ENCODE measurements at regions not wholly inside any gene's neighbourhood (a gene's known extent, or its start where the extent isn't known, plus 50 kb on each side); places are given as distances from the start of the nearest gene placed in this dataset.

DNA sequence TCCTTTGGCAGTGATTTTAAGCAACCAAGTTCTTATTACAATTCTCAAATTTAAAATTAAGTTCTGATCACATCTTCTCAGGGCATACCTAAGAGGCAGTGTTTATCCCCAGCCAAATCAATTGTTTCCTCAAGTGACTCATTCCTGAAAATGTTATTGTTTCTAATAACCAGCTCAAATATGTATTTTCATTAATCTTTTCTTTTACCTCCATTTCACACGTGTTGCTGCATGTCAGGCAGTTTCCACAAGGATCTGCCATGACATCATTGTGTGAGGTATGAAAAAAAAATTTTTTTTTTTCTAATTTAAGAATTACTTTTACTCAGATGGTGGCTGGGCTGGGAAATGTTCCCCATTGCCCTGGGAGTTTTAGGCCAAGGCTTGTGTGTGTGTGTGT lies 113.0 kb upstream of the NTRK2 start:
- no peak for TF ChIP-seq ZFX (IDR thresholded peaks at IDR 0.05; ENCODE audit: borderline replicate concordance)
- TF ChIP-seq, protein P1, sequence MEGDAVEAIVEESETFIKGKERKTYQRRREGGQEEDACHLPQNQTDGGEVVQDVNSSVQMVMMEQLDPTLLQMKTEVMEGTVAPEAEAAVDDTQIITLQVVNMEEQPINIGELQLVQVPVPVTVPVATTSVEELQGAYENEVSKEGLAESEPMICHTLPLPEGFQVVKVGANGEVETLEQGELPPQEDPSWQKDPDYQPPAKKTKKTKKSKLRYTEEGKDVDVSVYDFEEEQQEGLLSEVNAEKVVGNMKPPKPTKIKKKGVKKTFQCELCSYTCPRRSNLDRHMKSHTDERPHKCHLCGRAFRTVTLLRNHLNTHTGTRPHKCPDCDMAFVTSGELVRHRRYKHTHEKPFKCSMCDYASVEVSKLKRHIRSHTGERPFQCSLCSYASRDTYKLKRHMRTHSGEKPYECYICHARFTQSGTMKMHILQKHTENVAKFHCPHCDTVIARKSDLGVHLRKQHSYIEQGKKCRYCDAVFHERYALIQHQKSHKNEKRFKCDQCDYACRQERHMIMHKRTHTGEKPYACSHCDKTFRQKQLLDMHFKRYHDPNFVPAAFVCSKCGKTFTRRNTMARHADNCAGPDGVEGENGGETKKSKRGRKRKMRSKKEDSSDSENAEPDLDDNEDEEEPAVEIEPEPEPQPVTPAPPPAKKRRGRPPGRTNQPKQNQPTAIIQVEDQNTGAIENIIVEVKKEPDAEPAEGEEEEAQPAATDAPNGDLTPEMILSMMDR (IDR thresholded peaks at IDR 0.05): no peak
- H3K27ac ChIP-seq: no peak overlapping the region

DNA sequence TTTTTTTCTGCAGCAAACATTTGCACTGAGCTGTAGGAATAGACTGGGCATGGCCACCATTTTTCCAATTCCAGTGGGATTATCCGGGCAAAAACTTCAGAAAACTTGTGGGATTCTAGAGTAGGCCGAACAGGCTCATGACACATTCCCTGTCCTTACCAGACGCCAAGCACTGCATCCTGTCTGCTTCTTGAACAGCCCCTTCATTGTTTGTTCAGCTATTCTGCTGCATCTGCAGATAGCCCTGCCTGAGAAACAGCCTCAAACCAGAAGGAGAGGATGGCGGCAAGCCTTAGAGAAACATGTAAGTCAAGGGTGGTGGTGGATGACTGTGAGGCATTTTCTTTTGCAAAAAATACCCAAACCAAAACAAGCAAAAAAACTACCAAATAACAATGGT lies 111.8 kb upstream of the NTRK2 start:
- no peak overlapping the region for H3K27ac ChIP-seq
- no peak for TF ChIP-seq ZFX (IDR thresholded peaks at IDR 0.05; ENCODE audit: borderline replicate concordance)
- TF ChIP-seq, protein P1 (IDR thresholded peaks at IDR 0.05): no peak

DNA sequence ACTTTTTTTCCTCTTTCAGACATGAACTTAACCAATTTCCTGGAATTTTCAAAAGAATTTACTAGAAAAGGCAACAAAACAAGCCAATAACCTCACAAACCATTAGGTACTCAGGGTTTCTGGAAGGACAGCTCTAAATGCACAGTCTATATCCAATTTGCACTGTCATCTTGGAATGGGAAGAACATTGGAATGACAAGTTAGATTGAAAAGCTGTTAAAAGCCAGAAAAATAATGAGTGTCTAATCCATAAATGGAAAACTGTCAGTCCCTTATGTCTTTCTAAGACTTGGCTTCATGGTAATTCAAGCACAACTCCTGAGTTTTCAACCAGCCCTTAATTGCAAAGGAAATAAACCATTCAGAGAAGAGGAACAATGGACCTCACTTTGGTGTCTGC lies 105.8 kb upstream of the NTRK2 start:
- H3K27ac ChIP-seq: no peak overlapping the region
- TF ChIP-seq, protein P1 (IDR thresholded peaks at IDR 0.05): no peak
- TF ChIP-seq ZFX (IDR thresholded peaks at IDR 0.05; ENCODE audit: borderline replicate concordance): no peak

DNA sequence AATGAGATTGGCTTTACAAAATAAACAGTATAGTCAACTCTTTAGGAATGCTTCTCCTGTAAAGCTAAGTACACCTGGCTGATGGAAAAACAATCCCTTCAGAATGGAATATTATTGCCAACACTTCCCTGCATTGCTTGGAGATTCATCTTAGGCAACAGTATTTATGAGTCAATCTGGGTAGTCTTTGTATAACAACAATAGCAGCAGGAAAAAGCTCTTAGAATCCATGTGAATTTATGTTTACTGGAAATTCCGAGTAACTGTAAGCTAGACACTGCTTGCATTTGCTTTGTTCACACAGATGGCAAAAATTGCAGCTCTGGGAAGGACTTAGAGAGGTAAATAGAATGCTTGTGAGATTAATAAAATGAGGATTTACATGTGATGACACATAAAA lies 101.7 kb upstream of the NTRK2 start:
- H3K27ac ChIP-seq: no peak overlapping the region
- no peak for TF ChIP-seq ZFX (IDR thresholded peaks at IDR 0.05; ENCODE audit: borderline replicate concordance)
- TF ChIP-seq, protein P1 (IDR thresholded peaks at IDR 0.05): no peak

DNA sequence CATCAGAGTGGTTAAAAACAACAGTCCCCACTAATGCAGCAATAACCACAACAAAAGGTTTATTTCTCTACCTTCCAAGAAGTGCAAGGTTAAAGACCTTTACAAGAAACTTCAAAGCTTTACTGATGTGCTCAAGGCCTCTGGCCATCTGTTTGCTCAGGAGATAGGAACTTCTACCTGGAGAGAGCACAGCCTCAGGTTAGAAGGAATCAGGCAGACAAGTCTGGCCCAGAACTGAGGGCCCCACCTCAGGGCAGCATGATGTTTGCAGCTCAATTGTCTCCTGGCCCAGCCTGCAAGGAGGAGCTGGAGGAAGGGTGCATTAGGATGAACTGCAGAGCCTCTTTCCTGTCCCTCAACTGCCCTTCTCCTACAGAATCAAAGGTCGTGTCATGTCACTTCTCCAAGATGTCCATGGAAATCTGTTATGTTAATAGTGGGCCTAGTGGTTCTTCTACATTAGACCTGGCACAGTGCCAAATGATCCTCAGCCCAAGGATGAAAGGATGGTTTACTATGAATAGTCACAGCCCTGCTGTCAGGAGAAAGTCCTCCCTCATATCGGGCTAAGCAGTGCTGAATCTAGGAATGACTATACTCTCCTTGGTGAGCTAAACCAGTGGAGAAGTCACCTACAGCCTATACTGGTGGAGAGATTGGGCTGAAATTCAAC lies 98.9 kb upstream of the NTRK2 start:
- no peak for TF ChIP-seq ZFX (IDR thresholded peaks at IDR 0.05; ENCODE audit: borderline replicate concordance)
- TF ChIP-seq, protein P1 (IDR thresholded peaks at IDR 0.05): no peak
- no peak overlapping the region for H3K27ac ChIP-seq

DNA sequence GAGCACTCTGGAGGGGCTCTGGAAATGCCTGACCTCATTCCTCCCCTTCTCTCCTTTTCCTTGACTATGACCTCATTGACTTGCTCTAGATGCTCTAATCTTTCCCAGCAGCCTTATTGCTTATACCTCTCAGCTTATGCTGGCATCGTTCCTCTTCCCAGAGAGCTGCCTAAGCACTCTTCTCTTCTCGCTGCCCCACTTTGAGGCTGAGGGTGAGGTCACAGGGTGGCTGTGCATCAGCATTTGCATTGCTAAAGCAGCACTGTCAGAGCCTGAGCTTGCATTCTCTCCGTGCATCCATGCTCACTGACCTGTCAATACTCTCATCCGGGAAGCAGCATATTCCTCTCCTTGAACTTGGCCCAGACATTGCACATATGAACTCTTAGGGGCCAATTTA lies 96.4 kb upstream of the NTRK2 start:
- H3K27ac ChIP-seq: no peak overlapping the region
- TF ChIP-seq, protein P1 (IDR thresholded peaks at IDR 0.05): no peak
- no peak for TF ChIP-seq ZFX (IDR thresholded peaks at IDR 0.05; ENCODE audit: borderline replicate concordance)

DNA sequence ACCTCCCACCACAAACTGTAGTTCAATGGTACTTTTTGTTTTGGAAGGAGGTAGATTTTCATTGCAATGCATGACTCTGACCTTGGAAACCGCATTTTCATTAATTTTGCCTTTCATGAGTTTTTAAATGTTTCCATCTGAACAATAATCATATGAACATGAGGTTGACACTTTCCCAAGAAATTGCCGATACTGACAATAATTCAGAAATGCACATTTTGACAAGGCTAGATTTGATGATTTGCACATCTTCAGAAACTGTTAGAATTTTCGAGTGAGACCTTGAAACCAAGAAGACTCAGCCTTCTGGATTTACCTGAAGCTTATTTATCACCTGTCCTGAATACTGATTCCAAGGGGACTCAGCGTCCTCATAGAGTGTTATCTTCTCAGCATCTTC lies 93.8 kb upstream of the NTRK2 start:
- TF ChIP-seq, protein P1 (IDR thresholded peaks at IDR 0.05): no peak
- TF ChIP-seq ZFX (IDR thresholded peaks at IDR 0.05; ENCODE audit: borderline replicate concordance): no peak
- H3K27ac ChIP-seq: no peak overlapping the region
